ENCODE measurements at regions not wholly inside any gene's neighbourhood (a gene's known extent, or its start where the extent isn't known, plus 50 kb on each side); places are given as distances from the start of the nearest gene placed in this dataset.

GRCh38 chr20:55160996-55161395 is 685.6 kb downstream of the DOK5 start:
- TF ChIP-seq CTCF (IDR thresholded peaks at IDR 0.05), result no peak
- no peak for TF ChIP-seq POLR2A (IDR thresholded peaks at IDR 0.05)
